ENCODE measurements at regions not wholly inside any gene's neighbourhood (a gene's known extent, or its start where the extent isn't known, plus 50 kb on each side); places are given as distances from the start of the nearest gene placed in this dataset.

DNA sequence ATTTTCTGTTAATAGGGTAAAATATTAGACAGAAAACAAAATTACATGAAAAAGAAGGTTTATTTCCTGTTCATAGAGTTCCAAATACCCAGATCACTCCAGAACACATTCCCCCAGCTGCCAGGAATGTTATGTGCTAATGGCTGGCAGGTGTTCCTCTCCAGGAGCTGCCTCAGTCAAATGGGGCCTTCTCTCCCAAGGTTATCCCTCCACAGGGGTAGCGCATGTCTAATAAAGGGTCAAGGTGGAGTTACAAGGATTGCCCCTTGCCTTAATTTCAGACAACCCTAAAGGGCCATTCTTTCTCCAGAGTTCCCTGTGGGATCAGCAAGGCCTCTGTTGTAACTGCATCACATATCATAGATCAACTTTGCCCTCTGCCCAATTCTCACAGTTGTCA lies 148.6 kb upstream of the PLPPR1 start (continued):
- TF ChIP-seq, protein P1, sequence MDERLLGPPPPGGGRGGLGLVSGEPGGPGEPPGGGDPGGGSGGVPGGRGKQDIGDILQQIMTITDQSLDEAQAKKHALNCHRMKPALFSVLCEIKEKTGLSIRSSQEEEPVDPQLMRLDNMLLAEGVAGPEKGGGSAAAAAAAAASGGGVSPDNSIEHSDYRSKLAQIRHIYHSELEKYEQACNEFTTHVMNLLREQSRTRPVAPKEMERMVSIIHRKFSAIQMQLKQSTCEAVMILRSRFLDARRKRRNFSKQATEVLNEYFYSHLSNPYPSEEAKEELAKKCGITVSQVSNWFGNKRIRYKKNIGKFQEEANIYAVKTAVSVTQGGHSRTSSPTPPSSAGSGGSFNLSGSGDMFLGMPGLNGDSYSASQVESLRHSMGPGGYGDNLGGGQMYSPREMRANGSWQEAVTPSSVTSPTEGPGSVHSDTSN (CRISPR knock-in tag; IDR thresholded peaks at IDR 0.05; ENCODE audit: low read depth) = no peak
- TF ChIP-seq, protein P1 (tag; conservative IDR thresholded peaks at IDR 0.05; ENCODE audit: low read depth) = no peak
- no peak for TF ChIP-seq CSDE1 (IDR thresholded peaks at IDR 0.05)
- TF ChIP-seq, protein P2, sequence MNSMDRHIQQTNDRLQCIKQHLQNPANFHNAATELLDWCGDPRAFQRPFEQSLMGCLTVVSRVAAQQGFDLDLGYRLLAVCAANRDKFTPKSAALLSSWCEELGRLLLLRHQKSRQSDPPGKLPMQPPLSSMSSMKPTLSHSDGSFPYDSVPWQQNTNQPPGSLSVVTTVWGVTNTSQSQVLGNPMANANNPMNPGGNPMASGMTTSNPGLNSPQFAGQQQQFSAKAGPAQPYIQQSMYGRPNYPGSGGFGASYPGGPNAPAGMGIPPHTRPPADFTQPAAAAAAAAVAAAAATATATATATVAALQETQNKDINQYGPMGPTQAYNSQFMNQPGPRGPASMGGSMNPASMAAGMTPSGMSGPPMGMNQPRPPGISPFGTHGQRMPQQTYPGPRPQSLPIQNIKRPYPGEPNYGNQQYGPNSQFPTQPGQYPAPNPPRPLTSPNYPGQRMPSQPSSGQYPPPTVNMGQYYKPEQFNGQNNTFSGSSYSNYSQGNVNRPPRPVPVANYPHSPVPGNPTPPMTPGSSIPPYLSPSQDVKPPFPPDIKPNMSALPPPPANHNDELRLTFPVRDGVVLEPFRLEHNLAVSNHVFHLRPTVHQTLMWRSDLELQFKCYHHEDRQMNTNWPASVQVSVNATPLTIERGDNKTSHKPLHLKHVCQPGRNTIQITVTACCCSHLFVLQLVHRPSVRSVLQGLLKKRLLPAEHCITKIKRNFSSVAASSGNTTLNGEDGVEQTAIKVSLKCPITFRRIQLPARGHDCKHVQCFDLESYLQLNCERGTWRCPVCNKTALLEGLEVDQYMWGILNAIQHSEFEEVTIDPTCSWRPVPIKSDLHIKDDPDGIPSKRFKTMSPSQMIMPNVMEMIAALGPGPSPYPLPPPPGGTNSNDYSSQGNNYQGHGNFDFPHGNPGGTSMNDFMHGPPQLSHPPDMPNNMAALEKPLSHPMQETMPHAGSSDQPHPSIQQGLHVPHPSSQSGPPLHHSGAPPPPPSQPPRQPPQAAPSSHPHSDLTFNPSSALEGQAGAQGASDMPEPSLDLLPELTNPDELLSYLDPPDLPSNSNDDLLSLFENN (IDR thresholded peaks at IDR 0.05; ENCODE audit: low read depth in 2 of 2, low read length in 2 of 2) = no peak

DNA sequence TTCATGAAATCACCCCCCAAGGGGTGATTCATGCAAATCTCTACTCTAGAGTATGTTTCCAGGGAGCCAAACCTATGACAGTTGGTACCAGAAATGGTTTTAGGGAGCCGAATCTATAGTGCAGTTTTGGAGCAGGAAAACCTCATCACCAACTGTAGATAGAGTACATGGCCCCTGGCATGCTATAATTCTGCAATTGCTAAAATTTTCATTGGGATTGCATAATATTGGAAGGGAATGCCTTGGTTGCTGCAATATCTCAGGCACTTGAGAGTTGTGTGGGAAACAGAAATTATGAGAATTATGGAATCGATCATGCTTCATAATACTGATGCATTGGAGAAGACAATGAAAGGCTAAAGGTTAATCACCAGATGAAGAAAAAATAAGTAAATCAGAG lies 148.2 kb upstream of the PLPPR1 start:
- no peaks in the 10 kb centered on the region for H3K4me1 ChIP-seq (replicated peaks in 1 of 2; ENCODE audit: control insufficient read depth in 2 of 2, insufficient read depth in 2 of 2, low read length in 2 of 2)
- no peaks in the 10 kb centered on the region for H4K20me1 ChIP-seq (replicated peaks; ENCODE audit: control insufficient read depth, insufficient read depth, low read length)
- H3K4me2 ChIP-seq (ENCODE audit: insufficient read depth, low read length) = no peak overlapping the region
- H3K9me3 ChIP-seq (replicated peaks; ENCODE audit: control insufficient read depth, insufficient read depth, low read depth, low read length) = peaks cover 1% of the 10 kb centered on the region; the same call in 1 of the 2 replicates
- no peak overlapping the region for H3K4me3 ChIP-seq
- H3K9ac ChIP-seq (ENCODE audit: insufficient read depth in 1 of 2, low read depth in 2 of 2, low read length in 2 of 2) = no peak overlapping the region
- H3K79me2 ChIP-seq (ENCODE audit: control insufficient read depth, insufficient read depth, low read length) = no peaks in the 10 kb centered on the region
- no TSS peak for BruUV-seq (replicated peaks)
- intact Hi-C loops (cut with micrococcal nuclease) = no loop called here
- DNase-seq (ENCODE audit: extremely low read depth in 1 of 4, low spot score in 3 of 4) (no peak), FAIRE-seq (no peak), ATAC-seq (no peak)
- POLR2A ChIA-PET = no interaction called here
- CTCF ChIA-PET (ENCODE audit: low intra/inter-chr PET ratio) = no interaction called here
- H2AFZ ChIP-seq (ENCODE audit: low read depth, low read length) = no peak overlapping the region
- H3K27ac ChIP-seq (ENCODE audit: extremely low read depth, low read depth, low read length) = no peak overlapping the region
- in situ Hi-C loops (cut with MboI) = no loop called here
- H3K9me1 ChIP-seq (ENCODE audit: control insufficient read depth, insufficient read depth, low read length) = no peaks in the 10 kb centered on the region
- no peaks in the 10 kb centered on the region for H3K27me3 ChIP-seq (ENCODE audit: control insufficient read depth in 2 of 2, insufficient read depth in 2 of 2, low read length in 2 of 2)
- 0% methylated on average over 2 of the region's 2 CpGs for WGBS (ENCODE audit: insufficient coverage, low coverage, missing lambda C conversion rate)
- no peaks in the 10 kb centered on the region for H3K36me3 ChIP-seq (ENCODE audit: control insufficient read depth, insufficient read depth, low read length)
- TF ChIP-seq SUPT5H (IDR thresholded peaks at IDR 0.05) (no peak), DNMT1 (IDR thresholded peaks at IDR 0.05) (no peak), MCM5 (IDR thresholded peaks at IDR 0.05; ENCODE audit: low read depth) (no peak), TAF9B (IDR thresholded peaks at IDR 0.05; ENCODE audit: partially characterized antibody) (no peak), TEAD4 (IDR thresholded peaks at IDR 0.05; ENCODE audit: low read length) (no peak), TEAD4 (CRISPR knock-in tag; IDR thresholded peaks at IDR 0.05; ENCODE audit: borderline replicate concordance) (no peak), NFRKB (IDR thresholded peaks at IDR 0.05; ENCODE audit: low read depth) (no peak), ZNF23 (CRISPR knock-in tag; IDR thresholded peaks at IDR 0.05) (no peak)
